Liver (tissue), 3 donors: ENCODE measurements at regions not wholly inside any gene's neighbourhood (a gene's known extent, or its start where the extent isn't known, plus 50 kb on each side); places are given as distances from the start of the nearest gene placed in this dataset.
"Not testable (repeated sequence)": the region's sequence is repeated elsewhere in the genome, so short reads cannot be mapped to it uniquely, and the experiment has no call there.

Source experiments
- FOXA1 ChIP-seq: IDR thresholded peaks from 2 replicates; pipeline ENCODE4 v1.6.1; 2016; ENCODE audit warnings: antibody characterized with exemption
- GABPA ChIP-seq, 2 donors: IDR thresholded peaks in 1 of 2; conservative IDR thresholded peaks in 1 of 2; 2 replicates each; pipeline ENCODE4 v1.6.1; 2016; ENCODE audit warnings: antibody characterized with exemption in 2 of 2, mild to moderate bottlenecking in 1 of 2, moderate library complexity in 1 of 2
- HNF4G ChIP-seq: IDR thresholded peaks from 2 replicates; pipeline ENCODE4 v1.6.1; 2016; ENCODE audit warnings: antibody characterized with exemption
- JUND ChIP-seq, 2 donors: IDR thresholded peaks; 2 replicates each; pipeline ENCODE4 v1.6.1; 2016; ENCODE audit warnings: antibody characterized with exemption in 2 of 2
- MAX ChIP-seq: IDR thresholded peaks from 2 replicates; pipeline ENCODE4 v1.6.1; 2016; ENCODE audit warnings: antibody characterized with exemption
- RAD21 ChIP-seq, 2 donors: IDR thresholded peaks; 2 replicates each; pipeline ENCODE4 v1.6.1; 2016; ENCODE audit warnings: antibody characterized with exemption in 2 of 2, mild to moderate bottlenecking in 2 of 2
- SP1 ChIP-seq: IDR thresholded peaks from 2 replicates; pipeline ENCODE4 v1.6.1; 2018; ENCODE audit warnings: antibody characterized with exemption, mild to moderate bottlenecking
- TAF1 ChIP-seq: conservative IDR thresholded peaks from 2 replicates; pipeline ENCODE4 v1.6.1; 2016; ENCODE audit warnings: antibody characterized with exemption, mild to moderate bottlenecking
- YY1 ChIP-seq: IDR thresholded peaks from 2 replicates; pipeline ENCODE4 v1.6.1; 2016; ENCODE audit warnings: antibody characterized with exemption, mild to moderate bottlenecking
- ZBTB33 ChIP-seq: IDR thresholded peaks from 2 replicates; pipeline ENCODE4 v1.6.1; 2016; ENCODE audit warnings: antibody characterized with exemption
- TF ChIP-seq, protein P1 (sequence below): IDR thresholded peaks from 2 replicates; pipeline ENCODE4 v1.6.1; 2016; ENCODE audit warnings: antibody characterized with exemption
- TF ChIP-seq, protein P2 (sequence below): fragments of 150-350 bp; IDR thresholded peaks from 2 replicates; pipeline ENCODE4 v1.5.1; 2017; ENCODE audit warnings: improper control_type of control experiment, low read depth, low read length; ENCODE audit not compliant: missing input control
- TF ChIP-seq, protein P3 (sequence below): IDR thresholded peaks from 2 replicates; pipeline ENCODE4 v1.6.1; 2016; ENCODE audit warnings: antibody characterized with exemption, mild to moderate bottlenecking
- donor health status: healthy.
- donor health status: healthy.

GRCh38 chr4:158980711-158981110 lies 122.2 kb upstream of the RAPGEF2 start:
- TF ChIP-seq, protein P1, sequence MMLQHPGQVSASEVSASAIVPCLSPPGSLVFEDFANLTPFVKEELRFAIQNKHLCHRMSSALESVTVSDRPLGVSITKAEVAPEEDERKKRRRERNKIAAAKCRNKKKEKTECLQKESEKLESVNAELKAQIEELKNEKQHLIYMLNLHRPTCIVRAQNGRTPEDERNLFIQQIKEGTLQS, result not testable (repeated sequence)
- TF ChIP-seq TAF1; MAX; YY1; HNF4G; FOXA1; RAD21 (IDR thresholded peaks at IDR 0.05); SP1; GABPA (IDR thresholded peaks at IDR 0.05 in 1 of 2, conservative IDR thresholded peaks at IDR 0.05 in 1 of 2); JUND (IDR thresholded peaks at IDR 0.05); ZBTB33: not testable (repeated sequence)
- TF ChIP-seq, protein P2, sequence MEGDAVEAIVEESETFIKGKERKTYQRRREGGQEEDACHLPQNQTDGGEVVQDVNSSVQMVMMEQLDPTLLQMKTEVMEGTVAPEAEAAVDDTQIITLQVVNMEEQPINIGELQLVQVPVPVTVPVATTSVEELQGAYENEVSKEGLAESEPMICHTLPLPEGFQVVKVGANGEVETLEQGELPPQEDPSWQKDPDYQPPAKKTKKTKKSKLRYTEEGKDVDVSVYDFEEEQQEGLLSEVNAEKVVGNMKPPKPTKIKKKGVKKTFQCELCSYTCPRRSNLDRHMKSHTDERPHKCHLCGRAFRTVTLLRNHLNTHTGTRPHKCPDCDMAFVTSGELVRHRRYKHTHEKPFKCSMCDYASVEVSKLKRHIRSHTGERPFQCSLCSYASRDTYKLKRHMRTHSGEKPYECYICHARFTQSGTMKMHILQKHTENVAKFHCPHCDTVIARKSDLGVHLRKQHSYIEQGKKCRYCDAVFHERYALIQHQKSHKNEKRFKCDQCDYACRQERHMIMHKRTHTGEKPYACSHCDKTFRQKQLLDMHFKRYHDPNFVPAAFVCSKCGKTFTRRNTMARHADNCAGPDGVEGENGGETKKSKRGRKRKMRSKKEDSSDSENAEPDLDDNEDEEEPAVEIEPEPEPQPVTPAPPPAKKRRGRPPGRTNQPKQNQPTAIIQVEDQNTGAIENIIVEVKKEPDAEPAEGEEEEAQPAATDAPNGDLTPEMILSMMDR, result not testable (repeated sequence)
- TF ChIP-seq, protein P3, sequence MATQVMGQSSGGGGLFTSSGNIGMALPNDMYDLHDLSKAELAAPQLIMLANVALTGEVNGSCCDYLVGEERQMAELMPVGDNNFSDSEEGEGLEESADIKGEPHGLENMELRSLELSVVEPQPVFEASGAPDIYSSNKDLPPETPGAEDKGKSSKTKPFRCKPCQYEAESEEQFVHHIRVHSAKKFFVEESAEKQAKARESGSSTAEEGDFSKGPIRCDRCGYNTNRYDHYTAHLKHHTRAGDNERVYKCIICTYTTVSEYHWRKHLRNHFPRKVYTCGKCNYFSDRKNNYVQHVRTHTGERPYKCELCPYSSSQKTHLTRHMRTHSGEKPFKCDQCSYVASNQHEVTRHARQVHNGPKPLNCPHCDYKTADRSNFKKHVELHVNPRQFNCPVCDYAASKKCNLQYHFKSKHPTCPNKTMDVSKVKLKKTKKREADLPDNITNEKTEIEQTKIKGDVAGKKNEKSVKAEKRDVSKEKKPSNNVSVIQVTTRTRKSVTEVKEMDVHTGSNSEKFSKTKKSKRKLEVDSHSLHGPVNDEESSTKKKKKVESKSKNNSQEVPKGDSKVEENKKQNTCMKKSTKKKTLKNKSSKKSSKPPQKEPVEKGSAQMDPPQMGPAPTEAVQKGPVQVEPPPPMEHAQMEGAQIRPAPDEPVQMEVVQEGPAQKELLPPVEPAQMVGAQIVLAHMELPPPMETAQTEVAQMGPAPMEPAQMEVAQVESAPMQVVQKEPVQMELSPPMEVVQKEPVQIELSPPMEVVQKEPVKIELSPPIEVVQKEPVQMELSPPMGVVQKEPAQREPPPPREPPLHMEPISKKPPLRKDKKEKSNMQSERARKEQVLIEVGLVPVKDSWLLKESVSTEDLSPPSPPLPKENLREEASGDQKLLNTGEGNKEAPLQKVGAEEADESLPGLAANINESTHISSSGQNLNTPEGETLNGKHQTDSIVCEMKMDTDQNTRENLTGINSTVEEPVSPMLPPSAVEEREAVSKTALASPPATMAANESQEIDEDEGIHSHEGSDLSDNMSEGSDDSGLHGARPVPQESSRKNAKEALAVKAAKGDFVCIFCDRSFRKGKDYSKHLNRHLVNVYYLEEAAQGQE, result not testable (repeated sequence)
